Keratinocyte (primary cell): ENCODE measurements at regions not wholly inside any gene's neighbourhood (a gene's known extent, or its start where the extent isn't known, plus 50 kb on each side); places are given as distances from the start of the nearest gene placed in this dataset.

ENCODE experiments used
- DNase-seq: peaks from one replicate; pipeline ENCODE4 v3.0.0-alpha.2; 2011; ENCODE audit warnings: low read depth, missing footprints, low spot score
- FAIRE-seq: peaks from 2 replicates; lab custom pipeline; 2011; peaks lifted over from hg19 to GRCh38; lab: Jason Lieb, UNC
- H2AFZ ChIP-seq: 2 replicates; pipeline ENCODE4 v1.6.0; 2012; ENCODE audit warnings: low read length, control low read depth, inconsistent platforms; ENCODE audit not compliant: control insufficient read depth
- H3K27ac ChIP-seq: 2 replicates; pipeline ENCODE4 v1.5.1; 2011; ENCODE audit warnings: low read length; ENCODE audit not compliant: control insufficient read depth, insufficient read depth
- H3K27me3 ChIP-seq: 3 replicates; pipeline ENCODE4 v1.6.0; 2011; ENCODE audit warnings: low read length; ENCODE audit not compliant: control insufficient read depth, insufficient read depth; ENCODE audit errors: extremely low read depth
- H3K36me3 ChIP-seq, 2 experiments: 2 replicates in 1 of 2; 3 replicates in 1 of 2; pipeline ENCODE4 v1.5.1; 2011; ENCODE audit warnings: low read length in 2 of 2, mild to moderate bottlenecking in 1 of 2; ENCODE audit not compliant: control insufficient read depth in 2 of 2, insufficient read depth in 2 of 2; ENCODE audit errors: extremely low read depth in 1 of 2
- H3K4me1 ChIP-seq: 3 replicates; pipeline ENCODE4 v1.5.1; 2011; ENCODE audit warnings: low read length; ENCODE audit not compliant: control insufficient read depth, insufficient read depth; ENCODE audit errors: extremely low read depth
- H3K4me2 ChIP-seq: 3 replicates; pipeline ENCODE4 v1.6.0; 2011; ENCODE audit warnings: low read depth, low read length; ENCODE audit not compliant: control insufficient read depth, insufficient read depth; ENCODE audit errors: extremely low read depth
- H3K4me3 ChIP-seq, 3 experiments: fragments of 200-600 bp in 1 of 3; sonication (generic) in 1 of 3; 2 replicates in 2 of 3; 3 replicates in 1 of 3; pipeline ENCODE4 v1.5.1; 2011 to 2016; ENCODE audit warnings: low read length in 3 of 3, mild to moderate bottlenecking in 3 of 3, control low read depth in 2 of 3, inconsistent platforms in 1 of 3, low read depth in 1 of 3, mixed read lengths in 1 of 3, mixed run types in 1 of 3, moderate library complexity in 1 of 3; ENCODE audit not compliant: control insufficient read depth in 2 of 3, insufficient read depth in 2 of 3; ENCODE audit errors: extremely low read depth in 1 of 3
- H3K79me2 ChIP-seq: 2 replicates; pipeline ENCODE4 v1.6.0; 2012; ENCODE audit warnings: low read length; ENCODE audit not compliant: control insufficient read depth, insufficient read depth
- H3K9ac ChIP-seq: 3 replicates; pipeline ENCODE4 v1.6.0; 2011; ENCODE audit warnings: low read length; ENCODE audit not compliant: control insufficient read depth, insufficient read depth; ENCODE audit errors: extremely low read depth
- H3K9me1 ChIP-seq: 3 replicates; pipeline ENCODE4 v1.6.0; 2011; ENCODE audit warnings: low read length; ENCODE audit not compliant: control insufficient read depth, insufficient read depth; ENCODE audit errors: extremely low read depth
- H3K9me3 ChIP-seq: 2 replicates; pipeline ENCODE4 v1.5.1; 2012; ENCODE audit warnings: low read depth, low read length; ENCODE audit not compliant: control insufficient read depth
- H4K20me1 ChIP-seq: 3 replicates; pipeline ENCODE4 v1.6.0; 2011; ENCODE audit warnings: low read length; ENCODE audit not compliant: control insufficient read depth, insufficient read depth; ENCODE audit errors: extremely low read depth
- CTCF ChIP-seq, 3 experiments: IDR thresholded peaks in 1 of 3; conservative IDR thresholded peaks in 1 of 3; optimal IDR thresholded peaks in 1 of 3; 2 replicates in 2 of 3; 3 replicates in 1 of 3; pipeline versions ENCODE3 to v1.5.1; 2011; ENCODE audit warnings: low read length in 3 of 3, mild to moderate bottlenecking in 3 of 3, moderate library complexity in 2 of 3, control low read depth in 1 of 3, inconsistent platforms in 1 of 3; ENCODE audit not compliant: insufficient read depth in 2 of 3; ENCODE audit errors: extremely low read depth in 1 of 3
- EZH2 ChIP-seq: IDR thresholded peaks from one replicate; pipeline ENCODE4 v1.6.1; 2012; ENCODE audit warnings: inconsistent platforms, mild to moderate bottlenecking, low read length, moderate library complexity
- dilution Hi-C: fragments of 300-500 bp; cut with MboI; formaldehyde crosslinking; loops from one replicate; pipeline ENCODE4 v1.7.0; 2020; ENCODE audit warnings: low sequenced_read_pairs; ENCODE audit not compliant: extremely low pct_ligation_motif_present

GRCh38 chr3:182438398-182438797 is 354.9 kb upstream of the ATP11B start:
- H3K9me1 ChIP-seq = no peaks in the 10 kb centered on the region
- no peaks in the 10 kb centered on the region for H3K9me3 ChIP-seq
- FAIRE-seq (no peak), DNase-seq (no peak)
- no peak overlapping the region for H3K4me3 ChIP-seq
- no peaks in the 10 kb centered on the region for H3K79me2 ChIP-seq
- no peaks in the 10 kb centered on the region for H4K20me1 ChIP-seq
- no peaks in the 10 kb centered on the region for H3K36me3 ChIP-seq
- TF ChIP-seq EZH2 = no peak
- TF ChIP-seq CTCF (optimal IDR thresholded peaks at IDR 0.05 in 1 of 3, IDR thresholded peaks at IDR 0.05 in 1 of 3, conservative IDR thresholded peaks at IDR 0.05 in 1 of 3; ENCODE audit: extremely low read depth in 1 of 3, insufficient read depth in 2 of 3, low read length in 3 of 3) = no peak
- H2AFZ ChIP-seq = no peak overlapping the region
- no peak overlapping the region for H3K4me2 ChIP-seq
- no peaks in the 10 kb centered on the region for H3K27me3 ChIP-seq
- H3K27ac ChIP-seq = no peak overlapping the region
- dilution Hi-C loops = no loop called here
- no peaks in the 10 kb centered on the region for H3K4me1 ChIP-seq
- no peak overlapping the region for H3K9ac ChIP-seq

- no peak overlapping the region for H2AFZ ChIP-seq
- FAIRE-seq = peak; percentile 29
- no peaks in the 10 kb centered on the region for H4K20me1 ChIP-seq
- dilution Hi-C loops = no loop called here
- no peak for DNase-seq
- no peaks in the 10 kb centered on the region for H3K36me3 ChIP-seq
- no peaks in the 10 kb centered on the region for H3K27me3 ChIP-seq
- no peaks in the 10 kb centered on the region for H3K9me3 ChIP-seq
- TF ChIP-seq EZH2 (no peak), CTCF (optimal IDR thresholded peaks at IDR 0.05 in 1 of 3, IDR thresholded peaks at IDR 0.05 in 1 of 3, conservative IDR thresholded peaks at IDR 0.05 in 1 of 3; ENCODE audit: extremely low read depth in 1 of 3, insufficient read depth in 2 of 3, low read length in 3 of 3) (no peak)
- H3K4me2 ChIP-seq = no peak overlapping the region
- no peaks in the 10 kb centered on the region for H3K4me1 ChIP-seq
- no peak overlapping the region for H3K9ac ChIP-seq
- H3K4me3 ChIP-seq = no peak overlapping the region
- no peaks in the 10 kb centered on the region for H3K79me2 ChIP-seq
- no peaks in the 10 kb centered on the region for H3K9me1 ChIP-seq
- no peak overlapping the region for H3K27ac ChIP-seq
Measured at GRCh38 chr3:182440101-182440500, 353.2 kb upstream of the ATP11B start.
